Adrenal gland (tissue), 5 donors: ENCODE measurements at regions not wholly inside any gene's neighbourhood (a gene's known extent, or its start where the extent isn't known, plus 50 kb on each side); places are given as distances from the start of the nearest gene placed in this dataset.
"Not testable (repeated sequence)": the region's sequence is repeated elsewhere in the genome, so short reads cannot be mapped to it uniquely, and the experiment has no call there.

Source experiments
- CTCF ChIP-seq, 6 experiments: fragments of 450-650 bp in 4 of 6; fragments of 200-600 bp in 2 of 6; sonication (generic) in 1 of 6; IDR thresholded peaks; 1 replicate in 5 of 6; 2 replicates in 1 of 6; pipeline versions ENCODE4 v1.5.1 to v1.8.0; 2016 to 2021; ENCODE audit warnings: antibody characterized with exemption in 6 of 6, mild to moderate bottlenecking in 2 of 6, moderate library complexity in 1 of 6
- POLR2A ChIP-seq, 2 donors: fragments of 450-650 bp; IDR thresholded peaks; one replicate each; pipeline ENCODE4 v1.6.1; 2017; ENCODE audit warnings: antibody characterized with exemption in 2 of 2, mild to moderate bottlenecking in 2 of 2, moderate library complexity in 1 of 2
- donor health status: DM: no; HTN: no; CAD: no.

- not testable (repeated sequence) for TF ChIP-seq CTCF, POLR2A (IDR thresholded peaks at IDR 0.05)
Measured at GRCh38 chr13:50185769-50186763, 170.8 kb downstream of the KCNRG start.
